ENCODE measurements at regions not wholly inside any gene's neighbourhood (a gene's known extent, or its start where the extent isn't known, plus 50 kb on each side); places are given as distances from the start of the nearest gene placed in this dataset.
"Not testable (repeated sequence)": the region's sequence is repeated elsewhere in the genome, so short reads cannot be mapped to it uniquely, and the experiment has no call there.

- H3K27ac ChIP-seq; H3K27me3 ChIP-seq; H3K4me3 ChIP-seq; H3K36me3 ChIP-seq; H3K9me3 ChIP-seq; DNase-seq (ENCODE audit: low spot score); H3K4me1 ChIP-seq: not testable (repeated sequence)
Observed at GRCh38 chr5:70510161-70510560, 95.0 kb downstream of the GTF2H2C_2 start.

- H3K27ac ChIP-seq, H3K36me3 ChIP-seq, H3K27me3 ChIP-seq, H3K4me1 ChIP-seq, H3K9me3 ChIP-seq, H3K4me3 ChIP-seq: not testable (repeated sequence)
- peak; percentile 4 for DNase-seq (ENCODE audit: low spot score)
Observed at GRCh38 chr5:70510811-70511210, 95.6 kb downstream of the GTF2H2C_2 start.

Measured in right atrium auricular region (tissue), 2 donors.